ENCODE measurements at regions not wholly inside any gene's neighbourhood (a gene's known extent, or its start where the extent isn't known, plus 50 kb on each side); places are given as distances from the start of the nearest gene placed in this dataset.

DNA sequence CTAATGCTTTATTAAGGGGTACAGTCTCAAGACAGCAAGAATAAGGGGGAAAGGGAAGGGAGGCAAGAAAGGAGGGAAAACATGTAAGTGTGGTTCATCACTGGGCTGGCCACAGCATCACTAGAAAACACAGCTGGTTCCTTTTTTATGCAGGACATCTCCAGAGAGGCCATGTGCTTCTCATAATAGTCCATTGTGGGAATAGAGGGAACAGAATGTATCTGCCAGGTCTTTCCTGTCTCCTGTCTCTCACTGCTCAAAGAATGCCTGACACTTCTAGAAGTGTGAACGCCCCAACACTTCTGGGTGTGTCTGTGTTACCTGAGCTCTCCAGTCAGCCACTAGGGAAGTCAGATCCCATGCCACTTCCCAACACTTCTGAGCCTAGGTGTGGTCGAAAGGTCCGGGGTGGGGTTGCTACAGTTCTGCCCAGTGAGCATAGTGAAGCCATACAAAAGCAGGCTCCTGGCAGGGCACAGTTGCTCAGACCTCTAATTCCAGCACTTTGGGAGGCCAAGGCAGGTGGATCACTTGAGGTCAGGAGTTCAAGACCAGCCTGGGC, 255.6 kb upstream of the SLC30A5 start:
- POLR2A ChIA-PET: no interaction called here
- Histone ChIP-seq H3K27me3 (ENCODE audit: control insufficient read depth, insufficient read depth, low read length) (no peaks in the 10 kb centered on the region), H3K4me1 (ENCODE audit: control insufficient read depth, insufficient read depth, low read length) (no peaks in the 10 kb centered on the region), H3K9me3 (ENCODE audit: control insufficient read depth, insufficient read depth, low read depth, low read length) (no peaks in the 10 kb centered on the region), H3K36me3 (ENCODE audit: control insufficient read depth, insufficient read depth, low read length) (no peaks in the 10 kb centered on the region), H3K27ac (ENCODE audit: low read length) (no peak overlapping the region), H3K4me3 (ENCODE audit: low read depth in 2 of 2, low read length in 2 of 2) (no peak overlapping the region)
- no peak for ATAC-seq
- BruUV-seq (replicated peaks): no TSS peak
- CTCF ChIA-PET: no interaction called here
- intact Hi-C loops (cut with micrococcal nuclease; ENCODE audit: unreplicated experiment) (no loop called here), in situ Hi-C loops (cut with HindIII; ENCODE audit: low pct_unique_long_range_greater_than_20kb, low sequenced_read_pairs) (no loop called here)
- no peak for DNase-seq (ENCODE audit: low read depth, low spot score)
- TF ChIP-seq, protein P1, sequence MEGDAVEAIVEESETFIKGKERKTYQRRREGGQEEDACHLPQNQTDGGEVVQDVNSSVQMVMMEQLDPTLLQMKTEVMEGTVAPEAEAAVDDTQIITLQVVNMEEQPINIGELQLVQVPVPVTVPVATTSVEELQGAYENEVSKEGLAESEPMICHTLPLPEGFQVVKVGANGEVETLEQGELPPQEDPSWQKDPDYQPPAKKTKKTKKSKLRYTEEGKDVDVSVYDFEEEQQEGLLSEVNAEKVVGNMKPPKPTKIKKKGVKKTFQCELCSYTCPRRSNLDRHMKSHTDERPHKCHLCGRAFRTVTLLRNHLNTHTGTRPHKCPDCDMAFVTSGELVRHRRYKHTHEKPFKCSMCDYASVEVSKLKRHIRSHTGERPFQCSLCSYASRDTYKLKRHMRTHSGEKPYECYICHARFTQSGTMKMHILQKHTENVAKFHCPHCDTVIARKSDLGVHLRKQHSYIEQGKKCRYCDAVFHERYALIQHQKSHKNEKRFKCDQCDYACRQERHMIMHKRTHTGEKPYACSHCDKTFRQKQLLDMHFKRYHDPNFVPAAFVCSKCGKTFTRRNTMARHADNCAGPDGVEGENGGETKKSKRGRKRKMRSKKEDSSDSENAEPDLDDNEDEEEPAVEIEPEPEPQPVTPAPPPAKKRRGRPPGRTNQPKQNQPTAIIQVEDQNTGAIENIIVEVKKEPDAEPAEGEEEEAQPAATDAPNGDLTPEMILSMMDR (IDR thresholded peaks at IDR 0.05): no peak
- TF ChIP-seq, protein P2, sequence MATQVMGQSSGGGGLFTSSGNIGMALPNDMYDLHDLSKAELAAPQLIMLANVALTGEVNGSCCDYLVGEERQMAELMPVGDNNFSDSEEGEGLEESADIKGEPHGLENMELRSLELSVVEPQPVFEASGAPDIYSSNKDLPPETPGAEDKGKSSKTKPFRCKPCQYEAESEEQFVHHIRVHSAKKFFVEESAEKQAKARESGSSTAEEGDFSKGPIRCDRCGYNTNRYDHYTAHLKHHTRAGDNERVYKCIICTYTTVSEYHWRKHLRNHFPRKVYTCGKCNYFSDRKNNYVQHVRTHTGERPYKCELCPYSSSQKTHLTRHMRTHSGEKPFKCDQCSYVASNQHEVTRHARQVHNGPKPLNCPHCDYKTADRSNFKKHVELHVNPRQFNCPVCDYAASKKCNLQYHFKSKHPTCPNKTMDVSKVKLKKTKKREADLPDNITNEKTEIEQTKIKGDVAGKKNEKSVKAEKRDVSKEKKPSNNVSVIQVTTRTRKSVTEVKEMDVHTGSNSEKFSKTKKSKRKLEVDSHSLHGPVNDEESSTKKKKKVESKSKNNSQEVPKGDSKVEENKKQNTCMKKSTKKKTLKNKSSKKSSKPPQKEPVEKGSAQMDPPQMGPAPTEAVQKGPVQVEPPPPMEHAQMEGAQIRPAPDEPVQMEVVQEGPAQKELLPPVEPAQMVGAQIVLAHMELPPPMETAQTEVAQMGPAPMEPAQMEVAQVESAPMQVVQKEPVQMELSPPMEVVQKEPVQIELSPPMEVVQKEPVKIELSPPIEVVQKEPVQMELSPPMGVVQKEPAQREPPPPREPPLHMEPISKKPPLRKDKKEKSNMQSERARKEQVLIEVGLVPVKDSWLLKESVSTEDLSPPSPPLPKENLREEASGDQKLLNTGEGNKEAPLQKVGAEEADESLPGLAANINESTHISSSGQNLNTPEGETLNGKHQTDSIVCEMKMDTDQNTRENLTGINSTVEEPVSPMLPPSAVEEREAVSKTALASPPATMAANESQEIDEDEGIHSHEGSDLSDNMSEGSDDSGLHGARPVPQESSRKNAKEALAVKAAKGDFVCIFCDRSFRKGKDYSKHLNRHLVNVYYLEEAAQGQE (IDR thresholded peaks at IDR 0.05; ENCODE audit: insufficient read depth in 1 of 2, low read depth in 2 of 2, low read length in 1 of 2): no peak
- TF ChIP-seq TCF7L2 (IDR thresholded peaks at IDR 0.05; ENCODE audit: low read depth, low read length) (no peak), POLR2AphosphoS5 (IDR thresholded peaks at IDR 0.05; ENCODE audit: low read depth, low read length) (no peak), SIN3A (IDR thresholded peaks at IDR 0.05; ENCODE audit: borderline replicate concordance, insufficient read depth, low read depth, low read length) (no peak)

DNA sequence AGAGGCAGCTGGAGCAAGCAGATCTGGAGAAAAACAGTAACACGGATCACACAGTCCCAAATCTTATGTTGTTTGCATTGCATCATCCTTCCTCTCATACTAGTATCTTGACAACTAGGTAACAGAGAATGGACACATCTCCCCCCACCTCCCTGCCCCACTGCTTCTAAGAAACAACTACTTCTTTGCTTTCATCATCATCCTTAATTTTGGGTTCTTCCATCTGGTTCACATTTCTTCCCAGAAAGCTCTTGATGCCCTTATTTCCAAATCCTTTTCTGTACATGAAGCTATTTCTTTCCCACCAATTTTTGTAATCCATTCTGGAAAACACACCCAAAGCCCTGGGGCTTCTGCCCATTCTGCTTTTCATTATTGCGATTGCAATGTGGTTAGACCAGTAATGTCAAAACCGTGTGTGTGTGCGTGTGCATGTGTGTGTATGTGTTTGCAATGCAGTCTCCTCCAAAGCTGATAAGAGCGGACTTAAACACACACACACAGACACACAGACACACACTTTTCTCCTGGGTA, 254.7 kb upstream of the SLC30A5 start:
- H3K27ac ChIP-seq (ENCODE audit: low read length): no peak overlapping the region
- H3K4me1 ChIP-seq (ENCODE audit: control insufficient read depth, insufficient read depth, low read length): no peaks in the 10 kb centered on the region
- POLR2A ChIA-PET: no interaction called here
- ATAC-seq (no peak), DNase-seq (ENCODE audit: low read depth, low spot score) (no peak)
- no peaks in the 10 kb centered on the region for H3K36me3 ChIP-seq (ENCODE audit: control insufficient read depth, insufficient read depth, low read length)
- CTCF ChIA-PET: no interaction called here
- H3K27me3 ChIP-seq (ENCODE audit: control insufficient read depth, insufficient read depth, low read length): no peaks in the 10 kb centered on the region
- in situ Hi-C loops (cut with HindIII; ENCODE audit: low pct_unique_long_range_greater_than_20kb, low sequenced_read_pairs) (no loop called here), intact Hi-C loops (cut with micrococcal nuclease; ENCODE audit: unreplicated experiment) (no loop called here)
- BruUV-seq (replicated peaks): no TSS peak
- no peak overlapping the region for H3K4me3 ChIP-seq (ENCODE audit: low read depth in 2 of 2, low read length in 2 of 2)
- TF ChIP-seq, protein P1 (IDR thresholded peaks at IDR 0.05): no peak
- TF ChIP-seq, protein P2 (IDR thresholded peaks at IDR 0.05; ENCODE audit: insufficient read depth in 1 of 2, low read depth in 2 of 2, low read length in 1 of 2): no peak
- TF ChIP-seq TCF7L2 (IDR thresholded peaks at IDR 0.05; ENCODE audit: low read depth, low read length) (no peak), SIN3A (IDR thresholded peaks at IDR 0.05; ENCODE audit: borderline replicate concordance, insufficient read depth, low read depth, low read length) (no peak), POLR2AphosphoS5 (IDR thresholded peaks at IDR 0.05; ENCODE audit: low read depth, low read length) (no peak)
- no peaks in the 10 kb centered on the region for H3K9me3 ChIP-seq (ENCODE audit: control insufficient read depth, insufficient read depth, low read depth, low read length)
